ENCODE measurements at regions not wholly inside any gene's neighbourhood (a gene's known extent, or its start where the extent isn't known, plus 50 kb on each side); places are given as distances from the start of the nearest gene placed in this dataset.
"Not testable (repeated sequence)": the region's sequence is repeated elsewhere in the genome, so short reads cannot be mapped to it uniquely, and the experiment has no call there.

- DNase-seq (ENCODE audit: low spot score), result no peak
These were observed 281.9 kb upstream of the HSFY2 start for GRCh38 chrY:19055232-19056137.

- DNase-seq (ENCODE audit: low spot score), result no peak
These were observed 280.3 kb upstream of the HSFY2 start for GRCh38 chrY:19053806-19054205.

- DNase-seq (ENCODE audit: low spot score), result no peak
These were observed 277.5 kb upstream of the HSFY2 start for GRCh38 chrY:19051021-19051420.

GRCh38 chrY:19042984-19043442, 269.5 kb upstream of the HSFY2 start:
- DNase-seq (ENCODE audit: low spot score), result no peak

- DNase-seq (ENCODE audit: low spot score), result no peak
These were observed 268.9 kb upstream of the HSFY2 start for GRCh38 chrY:19042306-19042958.

- DNase-seq (ENCODE audit: low spot score), result no peak
These were observed 253.1 kb upstream of the HSFY2 start for GRCh38 chrY:19026631-19027030.

GRCh38 chrY:19023934-19024333, 250.4 kb upstream of the HSFY2 start:
- DNase-seq (ENCODE audit: low spot score), result no peak

- no peak for DNase-seq (ENCODE audit: low spot score)
These were observed 246.7 kb upstream of the HSFY2 start for GRCh38 chrY:19020193-19020592.

GRCh38 chrY:19016990-19017389, 243.5 kb upstream of the HSFY2 start:
- DNase-seq (ENCODE audit: low spot score), result no peak

- DNase-seq (ENCODE audit: low spot score), result no peak
These were observed 242.3 kb upstream of the HSFY2 start for GRCh38 chrY:19015854-19016253.

- no peak for DNase-seq (ENCODE audit: low spot score)
These were observed 241.7 kb upstream of the HSFY2 start for GRCh38 chrY:19015213-19015612.

- no peak for DNase-seq (ENCODE audit: low spot score)
These were observed 239.4 kb upstream of the HSFY2 start for GRCh38 chrY:19012985-19013384.

GRCh38 chrY:19011605-19012090, 238.1 kb upstream of the HSFY2 start:
- DNase-seq (ENCODE audit: low spot score), result no peak

- no peak for DNase-seq (ENCODE audit: low spot score)
These were observed 232.7 kb upstream of the HSFY2 start for GRCh38 chrY:19006234-19006633.

GRCh38 chrY:19005579-19005978, 232.0 kb upstream of the HSFY2 start:
- DNase-seq (ENCODE audit: low spot score), result no peak

GRCh38 chrY:18997635-18998240, 224.2 kb upstream of the HSFY2 start:
- no peak for DNase-seq (ENCODE audit: low spot score)

- DNase-seq (ENCODE audit: low spot score), result no peak
These were observed 219.9 kb upstream of the HSFY2 start for GRCh38 chrY:18993480-18993879.

GRCh38 chrY:18992684-18993083, 219.1 kb upstream of the HSFY2 start:
- not testable (repeated sequence) for DNase-seq (ENCODE audit: low spot score)

- DNase-seq (ENCODE audit: low spot score), result no peak
These were observed 215.8 kb upstream of the HSFY2 start for GRCh38 chrY:18989356-18989755.

GRCh38 chrY:18966001-18966400, 192.5 kb upstream of the HSFY2 start:
- no peak for DNase-seq (ENCODE audit: low spot score)

GRCh38 chrY:18958846-18959245, 185.3 kb upstream of the HSFY2 start:
- no peak for DNase-seq (ENCODE audit: low spot score)

- no peak for DNase-seq (ENCODE audit: low spot score)
These were observed 178.3 kb upstream of the HSFY2 start for GRCh38 chrY:18951657-18952435.
